Fibroblast of lung (primary cell): ENCODE measurements at regions not wholly inside any gene's neighbourhood (a gene's known extent, or its start where the extent isn't known, plus 50 kb on each side); places are given as distances from the start of the nearest gene placed in this dataset.
A peak's percentile ranks its signal among the peaks of the same experiment; 100 is the strongest.

Experiments
- DNase-seq, 2 donors: peaks; one replicate each; pipeline versions ENCODE4 v3.0.0 to v3.0.0-alpha.2; 2010; ENCODE audit warnings: low read depth in 2 of 2
- H2AFZ ChIP-seq: 2 replicates; pipeline ENCODE4 v1.5.1; 2012; ENCODE audit warnings: low read length, control low read depth, inconsistent platforms
- H3K27ac ChIP-seq: 2 replicates; pipeline ENCODE4 v1.5.1; 2011; ENCODE audit warnings: low read length, control low read depth; ENCODE audit not compliant: insufficient read depth
- H3K27me3 ChIP-seq: 2 replicates; pipeline ENCODE4 v1.5.1; 2011; ENCODE audit warnings: mild to moderate bottlenecking, low read length; ENCODE audit not compliant: control insufficient read depth, insufficient read depth
- H3K36me3 ChIP-seq: 2 replicates; pipeline ENCODE4 v1.5.1; 2011; ENCODE audit warnings: low read length; ENCODE audit not compliant: control insufficient read depth, insufficient read depth
- H3K4me1 ChIP-seq: 2 replicates; pipeline ENCODE4 v1.5.1; 2011; ENCODE audit warnings: low read length; ENCODE audit not compliant: control insufficient read depth, insufficient read depth; ENCODE audit errors: extremely low read depth
- H3K4me2 ChIP-seq: 2 replicates; pipeline ENCODE4 v1.5.1; 2011; ENCODE audit warnings: low read length, control low read depth; ENCODE audit not compliant: insufficient read depth; ENCODE audit errors: extremely low read depth
- H3K4me3 ChIP-seq, 4 experiments: fragments of 200-600 bp in 1 of 4; sonication (generic) in 1 of 4; replicated peaks in 1 of 4; 2 replicates each; pipeline ENCODE4 v1.5.1; 2011 to 2016; ENCODE audit warnings: low read length in 4 of 4, low read depth in 3 of 4, mild to moderate bottlenecking in 3 of 4, control low read depth in 2 of 4, inconsistent platforms in 1 of 4, mixed read lengths in 1 of 4; ENCODE audit not compliant: insufficient read depth in 1 of 4; ENCODE audit errors: control extremely low read depth in 1 of 4
- H3K79me2 ChIP-seq: 2 replicates; pipeline ENCODE4 v1.5.1; 2012; ENCODE audit warnings: mild to moderate bottlenecking, low read length, inconsistent platforms; ENCODE audit not compliant: control insufficient read depth, insufficient read depth
- H3K9ac ChIP-seq: 2 replicates; pipeline ENCODE4 v1.5.1; 2011; ENCODE audit warnings: mild to moderate bottlenecking, low read length, control low read depth; ENCODE audit not compliant: insufficient read depth
- H3K9me3 ChIP-seq: 2 replicates; pipeline ENCODE4 v1.5.1; 2012; ENCODE audit warnings: low read depth, low read length; ENCODE audit not compliant: control insufficient read depth, insufficient read depth
- H4K20me1 ChIP-seq: 2 replicates; pipeline ENCODE4 v1.5.1; 2011; ENCODE audit warnings: low read length; ENCODE audit not compliant: control insufficient read depth, insufficient read depth; ENCODE audit errors: extremely low read depth
- EZH2 ChIP-seq: IDR thresholded peaks from 2 replicates; pipeline ENCODE4 v1.5.1; 2012; ENCODE audit warnings: low read length, control low read depth, mild to moderate bottlenecking; ENCODE audit errors: missing control alignments
- TF ChIP-seq, protein P1 (sequence below), 2 donors: IDR thresholded peaks in 1 of 2; conservative IDR thresholded peaks in 1 of 2; 1 replicate in 1 of 2; 2 replicates in 1 of 2; pipeline ENCODE4 v1.5.1; 2011 to 2012; ENCODE audit warnings: low read length in 2 of 2, control low read depth in 1 of 2, inconsistent platforms in 1 of 2, low read depth in 1 of 2, mild to moderate bottlenecking in 1 of 2

DNA sequence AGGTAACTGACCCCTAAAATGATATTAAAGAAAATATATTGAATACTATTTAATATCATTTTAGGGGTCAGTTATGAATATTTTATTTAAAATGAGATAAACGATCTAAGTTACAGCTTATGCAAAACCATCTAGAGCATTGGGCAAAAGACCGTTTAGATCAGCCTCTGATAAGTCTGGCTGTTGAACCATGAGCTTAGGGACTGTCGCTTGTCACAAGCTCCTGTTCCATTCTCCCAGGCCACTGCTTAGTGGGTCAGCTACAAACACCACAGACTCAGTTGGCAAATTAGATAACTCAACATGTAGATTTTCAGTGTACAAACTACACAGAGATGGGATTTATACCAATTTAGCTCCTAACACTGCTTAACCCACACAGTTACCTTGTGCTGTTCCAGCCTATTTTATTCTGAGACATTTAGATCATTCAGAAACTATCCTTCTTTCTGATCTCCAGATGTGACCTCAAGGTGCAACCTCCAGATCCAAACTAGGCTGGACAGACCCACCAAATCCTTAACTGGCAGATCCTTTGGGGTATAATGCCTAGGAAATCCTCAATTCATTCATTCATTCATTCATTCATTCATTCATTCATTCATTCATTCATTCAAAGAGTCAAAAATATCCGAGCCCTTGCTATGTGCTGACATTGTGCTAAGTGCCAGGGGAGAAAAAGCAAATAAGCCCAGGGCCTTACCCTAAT is 82.8 kb downstream of the HRH4 start:
- Histone ChIP-seq H3K4me1 (no peaks in the 10 kb centered on the region), H2AFZ (no peak overlapping the region), H3K79me2 (no peaks in the 10 kb centered on the region), H3K4me3 (no peak overlapping the region), H3K9ac (no peak overlapping the region), H3K27ac (no peak overlapping the region), H3K36me3 (no peaks in the 10 kb centered on the region), H4K20me1 (no peaks in the 10 kb centered on the region), H3K9me3 (no peaks in the 10 kb centered on the region), H3K27me3 (peaks cover 4% of the 10 kb centered on the region), H3K4me2 (no peak overlapping the region)
- DNase-seq, result no peak
- no peak for TF ChIP-seq EZH2
- TF ChIP-seq, protein P1, sequence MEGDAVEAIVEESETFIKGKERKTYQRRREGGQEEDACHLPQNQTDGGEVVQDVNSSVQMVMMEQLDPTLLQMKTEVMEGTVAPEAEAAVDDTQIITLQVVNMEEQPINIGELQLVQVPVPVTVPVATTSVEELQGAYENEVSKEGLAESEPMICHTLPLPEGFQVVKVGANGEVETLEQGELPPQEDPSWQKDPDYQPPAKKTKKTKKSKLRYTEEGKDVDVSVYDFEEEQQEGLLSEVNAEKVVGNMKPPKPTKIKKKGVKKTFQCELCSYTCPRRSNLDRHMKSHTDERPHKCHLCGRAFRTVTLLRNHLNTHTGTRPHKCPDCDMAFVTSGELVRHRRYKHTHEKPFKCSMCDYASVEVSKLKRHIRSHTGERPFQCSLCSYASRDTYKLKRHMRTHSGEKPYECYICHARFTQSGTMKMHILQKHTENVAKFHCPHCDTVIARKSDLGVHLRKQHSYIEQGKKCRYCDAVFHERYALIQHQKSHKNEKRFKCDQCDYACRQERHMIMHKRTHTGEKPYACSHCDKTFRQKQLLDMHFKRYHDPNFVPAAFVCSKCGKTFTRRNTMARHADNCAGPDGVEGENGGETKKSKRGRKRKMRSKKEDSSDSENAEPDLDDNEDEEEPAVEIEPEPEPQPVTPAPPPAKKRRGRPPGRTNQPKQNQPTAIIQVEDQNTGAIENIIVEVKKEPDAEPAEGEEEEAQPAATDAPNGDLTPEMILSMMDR (conservative IDR thresholded peaks at IDR 0.05 in 1 of 2, IDR thresholded peaks at IDR 0.05 in 1 of 2; ENCODE audit: low read depth in 1 of 2, low read length in 2 of 2), result no peak

DNA sequence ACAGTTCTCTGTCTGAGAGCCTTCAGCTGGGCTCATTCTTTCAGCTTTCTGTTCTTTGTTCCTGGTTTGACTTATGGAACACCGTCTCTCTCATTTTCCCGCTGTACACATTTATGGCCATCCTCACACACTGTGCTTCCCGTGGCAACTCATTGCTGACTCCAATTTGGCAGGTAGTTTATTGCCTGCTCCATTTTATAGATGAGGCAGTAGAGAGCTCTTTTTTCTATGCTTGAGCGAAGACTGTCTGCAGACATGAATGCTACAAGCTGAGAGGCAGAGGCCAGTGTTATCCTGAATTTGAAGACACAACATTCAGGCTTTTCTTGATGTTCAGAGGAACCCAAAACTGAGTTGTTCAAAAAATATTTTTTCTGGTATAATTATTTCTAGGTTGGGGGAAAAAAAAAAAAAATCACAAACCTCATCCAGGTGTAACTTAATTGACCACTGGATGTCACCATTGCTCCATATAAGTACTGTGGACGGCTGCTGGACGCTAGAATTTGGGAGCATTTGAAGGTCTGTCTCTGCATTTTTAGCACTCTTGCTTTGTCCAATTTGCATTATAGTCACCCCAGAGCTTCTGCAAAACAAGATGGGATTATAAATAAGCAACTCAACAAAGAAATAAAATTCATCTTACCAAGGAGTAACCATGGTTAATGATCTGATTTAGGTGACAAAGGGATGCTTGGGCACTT is 83.5 kb downstream of the HRH4 start:
- H3K36me3 ChIP-seq, result no peaks in the 10 kb centered on the region
- no peak for TF ChIP-seq EZH2
- TF ChIP-seq, protein P1 (conservative IDR thresholded peaks at IDR 0.05 in 1 of 2, IDR thresholded peaks at IDR 0.05 in 1 of 2; ENCODE audit: low read depth in 1 of 2, low read length in 2 of 2), result peak; percentile 25 to 26

DNA sequence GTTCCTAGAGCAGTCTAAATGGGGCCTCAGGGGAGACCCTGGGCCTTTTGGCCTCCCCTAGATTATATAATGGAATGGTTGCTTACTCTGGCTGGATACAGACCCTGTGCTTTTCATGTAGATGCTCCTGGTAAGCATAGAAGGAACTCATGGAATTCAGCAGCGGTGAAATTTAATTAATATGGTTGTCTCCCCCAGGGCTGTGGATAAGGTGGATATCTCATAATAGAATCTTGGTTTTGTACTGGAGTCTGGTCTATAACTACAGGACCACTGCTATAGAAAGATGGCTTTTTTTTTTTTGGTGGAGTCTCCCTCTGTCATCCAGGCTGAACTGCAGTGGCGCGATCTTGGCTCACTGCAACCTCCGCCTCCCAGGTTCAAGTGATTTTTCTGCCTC is 84.5 kb downstream of the HRH4 start:
- Histone ChIP-seq H4K20me1 (no peaks in the 10 kb centered on the region), H3K9me3 (no peaks in the 10 kb centered on the region), H3K36me3 (no peaks in the 10 kb centered on the region), H3K4me1 (no peaks in the 10 kb centered on the region), H2AFZ (no peak overlapping the region), H3K27ac (no peak overlapping the region), H3K9ac (no peak overlapping the region), H3K4me3 (no peak overlapping the region), H3K79me2 (no peaks in the 10 kb centered on the region), H3K27me3 (no peaks in the 10 kb centered on the region), H3K4me2 (no peak overlapping the region)
- no peak for DNase-seq
- TF ChIP-seq, protein P1 (conservative IDR thresholded peaks at IDR 0.05 in 1 of 2, IDR thresholded peaks at IDR 0.05 in 1 of 2; ENCODE audit: low read depth in 1 of 2, low read length in 2 of 2), result no peak
- no peak for TF ChIP-seq EZH2

More for the DNA sequence above, 83.5 kb downstream of the HRH4 start:
- Histone ChIP-seq H3K4me1 (no peaks in the 10 kb centered on the region), H3K4me2 (no peak overlapping the region), H4K20me1 (no peaks in the 10 kb centered on the region), H3K27me3 (no peaks in the 10 kb centered on the region), H3K4me3 (no peak overlapping the region), H3K9me3 (no peaks in the 10 kb centered on the region), H3K9ac (no peak overlapping the region), H2AFZ (no peak overlapping the region), H3K27ac (no peak overlapping the region), H3K79me2 (no peaks in the 10 kb centered on the region)
- DNase-seq, result peak in 1 of 2 donors; percentile 33
